Mucosa of descending colon (tissue), 3 donors: ENCODE measurements at regions not wholly inside any gene's neighbourhood (a gene's known extent, or its start where the extent isn't known, plus 50 kb on each side); places are given as distances from the start of the nearest gene placed in this dataset.

Experiments
- ATAC-seq: fragments of 200-7000 bp; cut with Tn5 transposase; one replicate; pipeline ENCODE4 v1.9.1; 2020; ENCODE audit warnings: mild to moderate bottlenecking, moderate library complexity
- DNase-seq, 3 donors: peaks; one replicate each; pipeline ENCODE4 v3.0.0-alpha.2; 2020
- H3K36me3 ChIP-seq: fragments of 200-600 bp; one replicate; pipeline ENCODE4 v1.8.0; 2021; ENCODE audit warnings: low read depth, mild to moderate bottlenecking
- H3K4me1 ChIP-seq: fragments of 200-600 bp; one replicate; pipeline ENCODE4 v1.8.0; 2021; ENCODE audit warnings: low read depth, mild to moderate bottlenecking
- H3K4me3 ChIP-seq: fragments of 200-600 bp; one replicate; pipeline ENCODE4 v1.8.0; 2021; ENCODE audit warnings: mild to moderate bottlenecking
- H3K9me3 ChIP-seq: fragments of 200-600 bp; one replicate; pipeline ENCODE4 v1.8.0; 2021; ENCODE audit warnings: mild to moderate bottlenecking
- CTCF ChIP-seq: fragments of 200-600 bp; IDR thresholded peaks from one replicate; pipeline ENCODE4 v1.8.0; 2022; ENCODE audit warnings: antibody characterized with exemption, mild to moderate bottlenecking
- intact Hi-C, 2 donors: fragments of 100-400 bp; cut with DNase I in 1 of 2; cut with micrococcal nuclease in 1 of 2; formaldehyde crosslinking; loops; one replicate each; pipeline versions ENCODE4 v1.11.0 to v1.11.1; 2022; cut with DNase I, micrococcal nuclease
- donor health status: DM: no; HTN: no; CAD: no; lungs with moderate emphysema.
- donor health status: DM: no; HTN: no; CAD: no.
- donor health status: DM: no; HTN: yes; CAD: no.

GRCh38 chr4:18934197-18934596, 912.6 kb upstream of the LCORL start:
- DNase-seq (no peak), ATAC-seq (no peak)
- H3K36me3 ChIP-seq = no peaks in the 10 kb centered on the region
- no peak overlapping the region for H3K4me3 ChIP-seq
- no peak for TF ChIP-seq CTCF
- no peaks in the 10 kb centered on the region for H3K9me3 ChIP-seq
- H3K4me1 ChIP-seq = no peaks in the 10 kb centered on the region
- intact Hi-C loops = no loop called here

DNA sequence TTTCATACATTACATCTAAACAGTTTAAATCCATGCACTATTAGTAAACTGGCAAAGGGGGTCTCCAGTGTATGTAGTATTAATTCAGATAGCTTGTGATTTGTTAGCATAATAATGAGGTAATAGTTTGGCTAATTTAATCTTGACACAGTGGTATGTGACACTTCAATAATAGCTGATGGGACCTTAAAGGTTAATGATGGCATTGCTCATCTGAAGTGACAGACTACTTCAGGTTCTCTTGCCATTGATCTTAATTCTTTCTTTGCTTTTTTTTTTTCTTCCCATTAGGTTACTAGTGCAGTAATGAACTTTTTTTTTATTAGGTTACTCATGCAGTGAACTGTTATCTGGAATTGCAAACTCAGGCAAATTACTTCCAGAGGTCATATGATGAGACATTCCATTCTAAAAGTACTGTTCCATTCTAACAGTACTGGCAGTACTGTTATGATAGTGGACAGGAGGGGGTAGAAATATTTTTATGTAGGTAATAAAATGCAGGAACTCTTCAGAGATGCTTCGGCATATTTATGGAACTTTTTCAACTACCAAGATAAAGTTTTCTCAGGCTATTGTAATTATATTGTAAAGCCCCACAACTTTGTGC, 911.3 kb upstream of the LCORL start:
- TF ChIP-seq CTCF = no peak
- intact Hi-C loops = no loop called here
- Histone ChIP-seq H3K4me3 (no peak overlapping the region), H3K36me3 (no peaks in the 10 kb centered on the region), H3K9me3 (no peaks in the 10 kb centered on the region), H3K4me1 (no peaks in the 10 kb centered on the region)
- no peak for DNase-seq
- no peak for ATAC-seq

GRCh38 chr4:18931643-18932377, 910.3 kb upstream of the LCORL start:
- Histone ChIP-seq H3K9me3 (no peaks in the 10 kb centered on the region), H3K36me3 (no peaks in the 10 kb centered on the region), H3K4me3 (no peak overlapping the region), H3K4me1 (no peaks in the 10 kb centered on the region)
- TF ChIP-seq CTCF = no peak
- intact Hi-C loops = no loop called here
- DNase-seq (no peak), ATAC-seq (no peak)

DNA sequence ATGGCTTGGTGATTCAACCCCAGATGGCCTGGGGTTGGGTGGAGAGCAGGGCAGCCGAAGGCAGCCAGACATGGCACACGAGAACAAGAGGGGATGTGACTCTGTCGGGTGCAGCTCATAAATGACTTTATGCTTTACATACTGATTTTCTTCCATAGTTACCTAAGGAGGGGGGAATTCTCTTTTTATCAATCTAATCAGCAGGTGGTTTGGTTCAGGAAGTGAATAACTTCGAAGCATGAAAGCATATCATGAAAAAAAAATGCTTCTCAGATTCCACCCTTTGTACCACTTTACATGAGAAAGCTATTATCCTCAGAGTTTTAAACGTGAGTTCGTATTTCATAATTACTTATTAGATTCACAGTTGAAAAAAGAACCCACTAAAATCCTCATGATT, 908.9 kb upstream of the LCORL start:
- no peaks in the 10 kb centered on the region for H3K36me3 ChIP-seq
- no peaks in the 10 kb centered on the region for H3K4me1 ChIP-seq
- DNase-seq (no peak), ATAC-seq (no peak)
- H3K4me3 ChIP-seq = no peak overlapping the region
- intact Hi-C loops = no loop called here
- H3K9me3 ChIP-seq = peaks cover 5% of the 10 kb centered on the region
- no peak for TF ChIP-seq CTCF

DNA sequence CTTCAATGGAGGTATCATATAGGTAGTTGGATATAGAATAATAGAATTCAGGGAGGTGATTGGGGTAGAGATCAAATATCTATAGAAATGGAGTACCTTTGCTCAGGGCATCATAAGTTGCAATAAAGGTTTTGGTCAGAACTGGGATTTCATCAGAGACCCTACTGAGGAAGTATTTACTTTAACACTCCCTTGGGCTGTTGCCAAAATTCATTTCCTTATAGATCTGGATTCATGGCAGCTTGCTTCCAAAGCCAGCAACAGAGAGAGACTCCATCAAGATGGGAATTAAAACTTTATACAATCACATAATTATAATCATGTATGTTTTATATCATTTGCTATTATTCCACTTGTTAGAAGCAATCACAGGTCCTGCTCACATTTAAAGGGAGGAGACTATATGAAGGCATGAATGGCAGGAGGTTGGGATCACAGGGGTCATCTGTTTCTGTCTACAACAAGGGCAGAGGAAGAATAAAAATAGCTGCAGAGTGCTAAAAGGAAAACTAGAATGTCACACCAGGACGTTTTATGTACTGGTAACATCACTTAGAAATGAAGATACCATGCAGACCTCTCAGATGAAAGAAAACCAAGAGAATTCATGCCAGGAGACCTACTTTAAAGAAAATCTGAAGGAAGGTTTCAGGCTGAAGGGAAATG, 902.1 kb upstream of the LCORL start:
- ATAC-seq = peak; percentile 70
- H3K9me3 ChIP-seq = peaks cover 5% of the 10 kb centered on the region
- no peaks in the 10 kb centered on the region for H3K36me3 ChIP-seq
- no peak overlapping the region for H3K4me3 ChIP-seq
- DNase-seq = peak in 1 of 3 donors; percentile 45
- TF ChIP-seq CTCF = no peak
- no peaks in the 10 kb centered on the region for H3K4me1 ChIP-seq
- intact Hi-C loops = no loop called here
